HG03457 (cell line): ENCODE measurements at regions not wholly inside any gene's neighbourhood (a gene's known extent, or its start where the extent isn't known, plus 50 kb on each side); places are given as distances from the start of the nearest gene placed in this dataset.

Source experiments
- ATAC-seq: cut with Tn5 transposase; IDR thresholded peaks from one replicate; pipeline ENCODE4 v1.9.1; 2021; ENCODE audit warnings: moderate number of reproducible peaks; ENCODE audit not compliant: unreplicated experiment

GRCh38 chr2:138428710-138429440 lies 72.7 kb upstream of the SPOPL start:
- ATAC-seq, result no peak

- ATAC-seq, result no peak
Observed at GRCh38 chr2:138430181-138430580, 71.4 kb upstream of the SPOPL start.

- no peak for ATAC-seq
Observed at GRCh38 chr2:138432971-138433370, 68.6 kb upstream of the SPOPL start.

DNA sequence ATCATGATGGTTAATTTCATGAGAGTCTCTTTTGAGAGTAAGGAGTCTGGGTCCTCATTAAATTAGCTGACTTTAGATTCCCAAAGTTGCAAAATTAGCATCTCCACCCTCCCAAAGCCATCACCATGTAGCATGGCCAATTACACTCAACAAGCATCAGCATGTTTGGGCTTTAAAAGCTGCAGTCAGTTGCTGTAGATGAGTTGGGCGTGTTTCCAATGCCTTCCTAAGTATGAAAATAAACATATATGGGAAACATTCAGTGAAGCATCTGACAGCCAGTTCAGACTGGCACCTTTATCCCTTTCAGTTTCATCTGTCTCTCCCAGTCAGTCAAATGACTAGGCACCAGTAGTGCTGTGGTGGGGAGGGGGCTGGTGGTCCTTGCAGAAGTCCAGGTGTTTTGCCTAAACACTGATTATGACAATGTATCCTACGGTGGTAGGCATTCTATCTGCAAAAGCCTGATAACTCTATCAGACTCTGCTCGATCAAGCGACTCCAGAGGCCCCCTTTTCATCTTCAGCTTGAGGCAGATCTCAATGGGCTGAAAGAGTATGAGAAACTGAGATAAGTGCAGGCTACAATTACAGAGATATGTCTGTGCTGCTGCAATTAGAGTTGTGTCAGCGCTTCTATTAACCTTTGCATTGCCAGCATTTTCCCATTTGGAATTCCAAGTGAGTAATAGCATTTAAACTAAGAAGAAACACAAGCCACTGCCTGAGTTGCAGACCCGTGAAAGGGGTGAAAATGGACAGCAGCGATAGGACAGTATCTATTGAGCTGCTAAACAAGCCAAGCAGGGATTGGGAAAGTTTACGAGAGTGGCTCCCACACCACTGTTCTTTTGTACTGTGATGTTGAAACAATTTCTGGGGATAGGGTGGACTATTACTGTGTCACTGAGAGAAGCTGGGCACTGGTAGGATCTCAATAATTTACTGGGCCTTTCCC lies 67.3 kb upstream of the SPOPL start:
- ATAC-seq, result no peak

DNA sequence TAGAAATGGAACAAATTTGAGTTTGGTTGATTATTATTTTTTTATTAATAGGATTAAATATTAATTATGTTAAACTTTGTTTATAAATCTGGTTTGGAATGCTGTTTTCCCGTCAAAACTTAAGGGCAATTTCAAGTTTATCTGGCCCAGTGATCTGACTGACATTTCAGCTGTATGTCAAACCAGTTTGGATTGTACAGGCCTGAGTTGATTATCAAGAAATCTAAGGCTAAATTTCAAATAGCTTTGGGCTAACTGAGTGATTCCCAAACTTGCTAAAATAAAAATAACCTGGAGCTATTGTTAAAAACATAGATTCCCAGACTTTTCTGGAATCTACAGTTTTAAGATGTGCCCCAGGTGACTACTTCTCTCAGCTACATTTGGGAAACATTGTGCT lies 65.9 kb upstream of the SPOPL start:
- no peak for ATAC-seq

DNA sequence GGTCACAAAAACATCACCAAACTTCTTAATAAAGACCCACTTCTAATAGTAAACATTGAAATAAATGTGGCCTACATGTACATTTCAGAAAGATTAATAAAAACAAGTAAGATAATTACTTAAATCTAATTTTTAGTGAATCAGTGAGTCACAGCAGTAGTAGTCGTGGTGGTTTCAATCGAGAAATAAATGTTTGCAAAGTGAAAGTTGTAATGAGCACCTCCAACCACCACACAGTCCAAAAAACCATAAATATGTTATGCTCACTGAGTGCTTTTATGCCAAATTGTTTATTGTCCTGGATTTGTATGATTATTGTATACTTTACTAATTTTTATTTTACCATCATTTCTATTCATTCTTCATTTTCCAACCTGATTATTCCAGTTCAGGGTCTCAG lies 61.8 kb upstream of the SPOPL start:
- ATAC-seq, result no peak

DNA sequence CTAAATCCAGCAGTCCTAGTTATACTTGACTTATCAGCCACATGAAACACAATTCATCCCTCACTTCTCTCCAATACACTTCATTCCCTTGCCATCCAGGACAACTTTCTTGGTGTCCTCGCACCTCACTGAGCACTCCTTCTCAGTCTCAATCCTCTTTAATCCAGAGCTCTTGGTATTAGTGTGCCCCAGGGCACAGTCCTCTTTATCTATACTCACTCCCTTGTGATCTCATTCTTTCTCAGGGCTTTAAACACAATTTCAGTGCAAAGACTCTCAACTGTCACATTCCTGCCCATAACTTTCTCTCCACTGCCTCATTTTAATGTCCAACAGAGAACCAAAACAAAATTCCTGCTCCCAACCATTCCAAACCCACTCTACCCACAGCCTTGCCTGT lies 60.8 kb upstream of the SPOPL start:
- no peak for ATAC-seq

DNA sequence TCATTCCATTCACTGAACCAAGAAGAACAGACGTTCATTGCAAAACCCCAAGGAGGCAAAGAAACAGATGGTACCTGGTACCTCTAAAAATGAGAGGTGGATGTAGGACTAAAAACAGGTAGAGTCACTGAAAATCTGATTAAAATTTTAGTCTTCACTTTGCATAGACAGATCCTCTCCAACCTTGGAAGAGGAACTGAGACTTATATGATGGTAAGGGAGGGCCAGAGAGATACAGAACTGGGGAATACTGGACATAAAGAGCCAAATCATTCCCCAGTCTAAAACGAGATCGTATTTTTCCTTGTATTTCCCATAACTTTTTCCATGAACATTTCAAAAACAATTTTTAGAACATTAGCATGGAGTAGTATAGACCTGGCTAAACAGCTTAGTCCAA lies 59.7 kb upstream of the SPOPL start:
- ATAC-seq, result no peak

GRCh38 chr2:138444411-138444810 lies 57.2 kb upstream of the SPOPL start:
- no peak for ATAC-seq

- no peak for ATAC-seq
Observed at GRCh38 chr2:138445227-138445626, 56.3 kb upstream of the SPOPL start.

GRCh38 chr2:138446043-138446442 lies 55.5 kb upstream of the SPOPL start:
- ATAC-seq, result no peak

DNA sequence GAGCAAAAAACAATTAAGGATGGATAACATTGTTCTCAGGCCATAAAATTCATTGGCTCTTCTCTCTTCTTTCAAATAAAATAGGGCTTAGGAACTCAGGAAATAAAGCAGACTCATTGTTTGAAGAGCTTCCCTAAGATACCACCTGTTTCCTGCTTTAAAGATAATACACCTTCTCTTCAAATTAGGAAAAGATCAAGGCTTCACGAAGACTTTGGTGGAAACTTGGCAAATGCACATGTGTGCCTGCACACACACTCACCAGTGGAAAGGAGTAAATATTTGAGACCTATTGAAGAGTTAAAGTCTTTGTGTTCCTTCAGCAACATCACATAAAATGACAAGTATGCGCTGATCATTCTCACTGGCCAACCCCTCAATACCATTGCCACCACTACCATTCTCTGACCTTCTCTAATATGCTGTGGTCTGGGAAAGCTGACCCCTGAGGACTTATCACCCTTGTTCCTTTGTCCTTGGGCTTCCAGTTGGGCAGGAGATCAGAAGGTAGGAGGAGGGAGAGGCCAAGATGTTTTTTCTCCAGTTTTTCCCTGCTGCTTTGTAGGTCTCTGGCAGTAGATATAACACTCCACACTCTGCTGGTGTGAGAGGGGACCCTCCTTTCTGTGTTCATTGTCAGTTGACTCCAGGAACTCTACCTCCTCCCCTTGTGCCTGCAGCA lies 53.5 kb upstream of the SPOPL start:
- ATAC-seq, result no peak
